NK-92 treated with Interleukin-12 subunit alpha and Interleukin-12 subunit beta, amount 100 ng/mL, for 24 hours (cell line): ENCODE measurements at regions not wholly inside any gene's neighbourhood (a gene's known extent, or its start where the extent isn't known, plus 50 kb on each side); places are given as distances from the start of the nearest gene placed in this dataset.
"Not testable (repeated sequence)": the region's sequence is repeated elsewhere in the genome, so short reads cannot be mapped to it uniquely, and the experiment has no call there.

ENCODE experiments used
- DNase-seq: peaks from one replicate; lab custom pipeline; 2025; lab: John Stamatoyannopoulos, UW

DNA sequence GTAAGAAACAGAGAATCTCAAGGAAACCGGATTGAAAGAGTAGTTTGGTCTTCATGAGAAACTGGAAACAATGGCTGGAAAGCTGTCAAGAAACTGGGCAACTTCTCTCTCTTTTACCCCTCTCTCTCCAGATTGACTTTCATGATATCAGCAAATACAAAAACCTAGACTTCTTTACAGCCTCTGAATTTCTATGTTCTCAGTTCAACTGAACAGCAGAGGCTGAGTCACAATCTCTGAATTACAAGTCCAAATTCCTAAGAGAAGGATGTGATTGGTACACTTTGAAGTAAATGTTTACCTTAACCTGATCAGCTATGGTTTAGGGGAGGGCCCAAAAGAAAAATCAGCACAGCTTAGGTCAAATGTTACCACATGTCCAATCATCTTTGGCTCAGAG lies 974.9 kb downstream of the RPA4 start:
- no peak for DNase-seq

DNA sequence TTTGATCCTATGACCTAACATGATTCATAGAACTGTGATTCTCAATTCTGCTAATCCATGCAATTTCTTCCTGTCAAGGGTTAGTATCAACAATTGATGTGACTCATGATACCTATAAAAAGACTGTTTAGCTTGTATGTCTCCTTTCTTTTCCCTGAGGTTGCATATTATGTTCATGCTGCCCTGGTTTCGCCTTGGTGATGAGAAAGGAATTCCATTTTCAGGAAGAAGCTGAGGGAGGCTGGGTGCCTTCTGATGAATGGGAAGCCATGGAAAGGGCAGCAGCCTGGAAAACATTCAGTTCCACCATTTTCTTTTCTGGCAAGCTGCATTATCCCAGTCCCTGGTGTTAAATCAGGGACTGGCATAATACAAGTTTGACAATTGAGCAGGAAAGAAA lies 976.5 kb downstream of the RPA4 start:
- no peak for DNase-seq

DNA sequence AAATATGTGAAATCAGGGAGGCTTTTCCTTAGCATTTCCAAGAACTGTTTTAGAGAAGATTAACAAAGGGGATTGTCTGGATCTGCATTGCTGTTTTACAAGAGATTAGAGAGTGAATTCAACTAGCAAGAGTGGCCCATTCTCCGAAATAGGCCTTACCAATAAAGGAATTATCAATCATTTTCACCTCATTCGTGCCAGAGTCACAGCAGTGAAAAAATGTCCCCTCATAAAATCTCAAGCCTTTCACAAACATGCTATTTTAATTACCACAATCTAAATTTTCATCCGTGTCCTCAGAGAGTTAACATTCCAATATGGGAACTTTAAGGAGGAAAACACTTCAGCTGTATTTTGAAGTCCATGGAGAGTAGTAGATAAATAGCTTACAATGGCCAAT lies 979.6 kb downstream of the RPA4 start:
- DNase-seq: no peak

DNA sequence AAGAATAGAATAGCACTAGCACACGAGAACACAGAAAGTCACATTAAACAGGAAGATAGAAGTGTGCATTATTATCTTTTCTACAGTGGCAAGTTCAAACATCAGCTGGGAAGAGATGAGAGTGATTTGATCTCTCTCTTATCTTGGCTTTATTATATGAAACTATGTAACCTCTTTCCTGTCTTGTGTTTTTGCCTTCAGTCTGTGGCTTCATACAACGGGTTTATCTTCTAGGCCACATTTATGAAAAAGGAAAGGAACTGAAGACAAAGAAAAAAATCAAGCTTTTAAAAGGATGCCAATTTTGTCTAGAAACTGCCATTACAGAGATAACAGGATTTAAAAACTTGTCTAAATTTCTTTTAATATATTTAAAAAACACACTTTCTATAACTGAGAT lies 983.6 kb downstream of the RPA4 start:
- DNase-seq: no peak

DNA sequence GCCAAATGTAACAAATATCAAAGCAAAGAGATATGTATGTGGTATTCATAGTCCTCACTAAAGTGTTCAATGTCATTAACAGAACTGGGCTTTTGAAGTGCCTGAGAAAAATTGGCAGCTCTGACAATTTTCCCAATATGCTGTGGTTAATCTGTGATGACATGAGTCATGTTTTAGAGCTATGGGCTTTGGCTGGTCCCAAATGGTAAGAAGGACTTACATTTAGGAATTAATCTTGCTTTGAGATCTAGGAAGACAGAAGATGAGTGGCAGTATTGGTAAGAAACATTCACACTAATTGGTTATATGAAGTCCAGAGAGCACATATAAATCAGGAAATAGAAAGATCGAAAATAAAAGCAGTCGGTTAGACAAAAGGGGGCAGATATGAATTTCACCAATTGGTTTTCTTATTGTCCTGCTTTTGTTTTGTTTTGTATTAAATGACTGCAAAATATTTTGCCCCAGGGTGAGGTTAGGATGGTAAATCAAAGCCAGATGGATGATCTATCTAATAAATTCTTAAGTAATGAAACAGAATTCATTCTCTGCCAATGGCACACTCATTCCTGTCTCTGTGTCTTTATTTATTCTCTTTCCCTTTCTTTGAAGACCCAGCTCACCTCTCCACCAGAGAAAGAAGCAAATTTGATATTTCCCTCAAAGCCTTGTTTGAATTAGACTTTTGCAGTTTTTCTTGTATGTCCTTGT lies 993.1 kb downstream of the RPA4 start:
- DNase-seq: no peak

DNA sequence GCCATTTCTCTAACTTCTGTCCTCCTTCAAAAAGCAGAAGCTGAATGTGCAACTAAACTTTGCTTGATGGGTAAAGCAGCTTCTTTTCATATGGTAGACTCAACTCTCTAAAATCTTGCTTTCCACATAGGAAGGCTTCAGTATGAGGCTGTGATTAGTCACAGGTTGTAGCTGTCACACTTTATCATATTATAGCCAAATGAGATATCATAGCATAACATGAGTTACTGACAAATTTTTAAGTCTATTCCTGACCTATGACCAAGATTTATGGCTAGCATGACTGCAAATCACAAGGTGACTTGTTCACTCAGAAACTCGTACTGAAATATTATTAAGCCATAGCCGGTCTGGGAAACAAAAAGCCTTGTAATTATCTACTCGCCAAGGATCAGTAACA lies 998.6 kb downstream of the RPA4 start:
- DNase-seq: no peak

DNA sequence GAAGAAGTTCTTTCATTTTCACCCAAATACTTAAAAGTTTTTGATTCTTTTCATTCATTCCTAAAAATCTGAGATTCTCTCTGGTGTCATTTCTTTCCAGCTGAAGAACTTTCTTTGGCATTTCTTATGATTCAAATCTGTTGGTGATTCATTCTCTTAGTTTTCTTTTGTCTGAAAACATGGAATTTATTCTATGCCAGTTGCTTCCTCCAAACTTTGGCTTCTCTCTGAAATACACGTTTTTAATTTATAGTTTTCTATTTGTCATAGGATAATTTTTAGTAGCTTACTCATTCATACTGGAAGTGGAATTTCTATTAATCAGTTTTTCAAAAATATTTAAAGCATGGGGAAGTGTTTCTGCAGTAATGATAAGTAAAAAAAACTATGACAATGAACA lies 1012.0 kb downstream of the RPA4 start:
- DNase-seq: no peak

DNA sequence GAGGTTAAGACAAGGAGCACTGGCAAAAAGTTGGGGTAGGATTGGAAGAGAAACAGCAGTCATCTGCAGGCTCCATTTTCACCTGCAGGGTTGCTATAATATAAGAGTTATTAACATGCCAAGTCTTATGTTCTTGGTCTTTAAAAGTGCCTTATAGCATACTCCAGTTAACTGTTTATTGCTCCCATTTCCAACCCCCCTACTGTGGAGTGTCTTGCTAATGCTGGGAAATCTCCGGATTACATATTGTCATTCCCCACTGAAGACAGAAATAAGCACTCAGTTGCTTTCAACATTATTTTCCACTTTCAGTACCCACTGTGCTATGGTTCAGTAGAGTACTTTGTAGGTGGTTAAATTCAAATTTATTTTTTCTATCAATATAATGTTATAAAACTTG lies 1014.3 kb downstream of the RPA4 start:
- DNase-seq: no peak

DNA sequence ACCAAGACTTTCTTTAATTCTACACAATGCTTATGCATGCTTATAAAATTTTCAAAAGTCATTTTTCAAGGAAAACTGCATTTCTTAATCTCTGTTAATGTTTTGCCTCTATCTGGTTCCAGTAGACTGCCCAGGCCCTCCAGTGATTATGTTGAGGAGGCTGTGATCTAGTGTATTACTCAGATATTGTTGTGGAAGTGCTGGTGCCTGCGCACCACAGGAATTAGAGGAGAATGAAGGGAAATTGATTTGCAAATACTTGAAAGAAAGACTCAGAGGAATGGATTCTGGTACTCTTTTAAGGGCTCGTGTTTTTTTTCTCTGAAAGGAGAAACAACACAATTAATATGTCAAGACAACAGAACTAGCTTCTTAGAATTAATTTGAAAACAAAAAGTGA lies 1015.1 kb downstream of the RPA4 start:
- DNase-seq: no peak

DNA sequence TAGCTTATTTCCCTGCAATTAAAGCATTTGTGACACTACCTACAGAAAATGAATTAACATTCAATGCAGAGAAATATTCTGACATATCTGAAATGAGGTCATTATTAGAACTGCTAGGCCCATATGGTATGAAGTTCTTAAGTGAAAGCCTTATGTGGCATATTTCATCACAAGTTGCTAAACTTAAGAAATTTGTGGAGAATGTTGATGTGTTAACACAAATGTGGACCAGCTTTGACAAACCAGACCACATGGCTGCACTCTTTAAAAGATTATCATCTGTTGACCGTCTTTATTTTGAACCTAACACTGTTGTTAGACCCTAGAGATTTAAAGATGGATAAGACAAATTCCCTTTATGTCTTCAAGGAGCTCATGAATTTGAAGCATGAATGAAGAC lies 1024.1 kb downstream of the RPA4 start:
- no peak for DNase-seq

DNA sequence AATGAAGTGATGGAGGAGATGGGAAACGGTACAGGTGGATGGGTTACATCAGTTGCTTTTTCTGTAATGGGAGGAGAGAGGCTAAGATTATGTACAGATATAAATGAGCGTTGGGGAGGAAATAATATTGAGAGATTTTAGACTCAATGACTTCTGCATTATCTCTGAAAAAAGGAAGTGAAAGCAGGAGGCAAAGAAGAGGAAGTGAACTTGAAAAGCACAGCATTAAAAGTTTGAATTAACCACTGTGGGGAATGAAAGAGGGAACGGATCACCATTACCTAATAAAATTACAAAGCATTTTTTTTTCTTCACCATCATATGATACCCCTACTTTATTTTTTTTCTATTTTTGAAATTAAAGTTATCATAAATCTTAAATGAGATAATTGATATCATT lies 1025.5 kb downstream of the RPA4 start:
- DNase-seq: no peak

DNA sequence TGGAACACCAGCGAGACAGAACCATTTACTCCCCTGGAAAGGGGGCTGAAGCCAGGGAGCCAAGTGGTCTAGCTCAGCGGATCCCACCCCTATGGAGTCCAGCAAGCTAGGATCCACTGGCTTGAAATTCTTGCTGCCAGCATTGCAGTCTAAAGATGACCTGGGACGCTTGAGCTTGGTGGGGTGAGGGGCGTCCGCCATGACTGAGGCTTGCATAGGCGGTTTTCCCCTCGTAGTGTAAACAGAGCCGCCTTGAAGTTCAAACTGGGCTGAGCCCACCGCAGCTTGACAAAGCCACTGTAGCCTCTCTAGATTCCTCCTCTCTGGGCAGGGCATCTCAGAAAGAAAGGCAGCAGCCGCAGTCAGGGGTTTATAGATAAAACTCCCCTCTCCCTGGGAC lies 1031.7 kb downstream of the RPA4 start:
- DNase-seq: not testable (repeated sequence)

DNA sequence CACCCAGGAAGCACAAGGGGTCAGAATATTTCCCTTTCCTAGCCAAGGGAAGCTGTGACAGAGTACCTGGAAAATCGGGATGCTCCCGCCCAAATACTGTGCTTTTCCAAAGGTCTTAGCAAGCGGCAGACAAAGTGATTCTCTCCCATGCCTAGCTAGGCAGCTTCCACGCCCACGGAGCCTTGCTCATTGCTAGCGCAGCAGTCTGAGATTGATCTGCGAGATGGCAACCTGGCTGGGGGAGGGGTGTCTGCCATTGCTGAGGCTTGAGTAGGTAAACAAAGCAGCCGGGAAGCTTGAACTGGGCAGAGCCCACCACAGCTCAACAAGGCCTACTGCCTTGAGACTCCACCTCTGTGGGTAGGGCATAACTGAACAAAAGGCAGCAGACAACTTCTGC lies 1037.5 kb downstream of the RPA4 start:
- DNase-seq: not testable (repeated sequence)

DNA sequence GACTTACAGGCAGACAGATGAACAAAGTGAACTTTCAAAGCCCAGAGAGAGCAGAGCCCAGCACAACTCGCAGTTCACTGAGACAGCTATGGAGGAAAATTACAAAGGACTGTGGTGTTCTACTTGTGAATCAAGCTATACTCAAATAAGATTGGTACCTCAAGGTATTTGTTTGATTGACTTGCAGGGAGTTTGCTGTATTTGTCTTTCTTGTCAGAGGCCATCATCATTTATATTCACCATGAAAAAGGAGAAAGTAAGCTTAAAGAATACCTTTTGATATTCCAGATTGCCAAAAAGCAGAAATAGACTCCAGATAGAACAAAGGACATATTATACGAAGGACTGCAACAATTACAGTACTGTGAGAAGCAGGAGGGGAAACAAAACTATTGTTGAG lies 1047.9 kb downstream of the RPA4 start:
- DNase-seq: no peak

DNA sequence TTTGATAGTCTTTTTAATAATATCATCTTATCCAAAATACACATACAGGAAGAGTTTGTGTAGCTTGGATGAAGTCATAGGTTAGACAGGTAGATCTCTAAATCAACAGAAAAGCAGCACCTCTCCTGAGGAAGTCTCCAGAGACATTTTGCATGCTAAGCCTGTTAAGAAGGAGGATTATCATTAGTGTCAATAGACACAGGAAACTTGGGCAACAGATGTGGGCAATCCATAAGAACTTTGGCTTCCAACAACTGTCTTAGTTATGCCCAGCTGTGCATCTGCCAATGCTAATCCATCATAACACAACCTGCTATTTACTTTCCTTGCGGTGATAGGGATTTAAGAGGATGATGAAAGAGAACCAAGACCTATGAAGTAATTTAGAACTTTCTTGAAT lies 1052.6 kb downstream of the RPA4 start:
- DNase-seq: no peak

DNA sequence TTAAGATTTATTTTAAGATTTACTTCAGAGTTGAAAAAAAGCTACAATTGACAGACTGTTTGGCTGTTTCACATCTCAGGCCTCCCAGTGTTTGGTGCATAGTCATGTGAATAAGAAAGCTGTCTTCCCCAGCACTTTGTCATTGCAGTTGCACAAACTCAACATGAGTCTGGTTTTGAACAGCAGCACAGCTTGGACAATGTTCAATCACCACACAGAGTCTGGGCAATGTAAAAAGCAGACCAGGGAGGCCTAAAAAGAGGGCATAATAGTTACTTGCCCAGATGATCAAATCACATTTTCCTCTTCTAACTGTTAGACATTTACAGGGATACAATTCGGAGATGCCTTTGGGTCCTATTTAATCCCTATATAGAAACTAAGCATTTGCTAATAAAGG lies 1055.0 kb downstream of the RPA4 start:
- no peak for DNase-seq

DNA sequence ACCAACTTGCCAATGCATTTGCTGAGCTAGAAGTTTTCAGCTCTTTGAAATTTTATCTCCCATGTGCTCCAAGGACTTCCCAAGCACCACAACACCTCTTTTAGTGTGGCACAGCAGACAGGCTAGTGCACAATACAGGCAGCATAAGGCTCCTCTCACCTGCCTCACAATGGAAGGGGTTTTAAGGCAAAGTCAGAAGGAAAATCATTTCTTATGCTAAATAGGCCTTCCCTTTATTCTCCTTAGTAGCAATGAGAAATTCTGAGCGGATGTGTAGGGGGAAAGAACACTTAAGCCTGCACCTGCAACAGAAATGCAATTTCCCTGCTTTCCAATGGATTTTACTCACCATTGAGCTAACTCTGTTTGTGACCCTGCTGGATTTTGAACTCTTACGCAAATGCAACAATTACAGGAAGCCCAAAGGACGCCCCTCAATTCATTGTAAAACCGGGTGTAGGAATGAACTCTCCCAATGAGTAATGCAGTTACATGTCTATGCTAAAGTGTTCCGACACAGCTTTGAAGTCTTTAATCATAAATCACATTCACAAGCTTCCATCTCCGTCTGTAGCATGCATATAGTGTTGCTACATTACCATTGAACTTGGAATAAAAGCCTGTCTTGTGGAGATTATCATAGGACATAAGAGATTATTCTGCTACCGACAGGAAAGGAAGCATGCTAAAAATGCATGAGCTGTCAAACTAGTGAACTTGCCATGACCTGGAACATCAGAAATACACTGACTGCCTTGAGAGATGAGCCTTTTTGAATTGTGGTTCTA lies 1084.9 kb downstream of the RPA4 start:
- DNase-seq: no peak

DNA sequence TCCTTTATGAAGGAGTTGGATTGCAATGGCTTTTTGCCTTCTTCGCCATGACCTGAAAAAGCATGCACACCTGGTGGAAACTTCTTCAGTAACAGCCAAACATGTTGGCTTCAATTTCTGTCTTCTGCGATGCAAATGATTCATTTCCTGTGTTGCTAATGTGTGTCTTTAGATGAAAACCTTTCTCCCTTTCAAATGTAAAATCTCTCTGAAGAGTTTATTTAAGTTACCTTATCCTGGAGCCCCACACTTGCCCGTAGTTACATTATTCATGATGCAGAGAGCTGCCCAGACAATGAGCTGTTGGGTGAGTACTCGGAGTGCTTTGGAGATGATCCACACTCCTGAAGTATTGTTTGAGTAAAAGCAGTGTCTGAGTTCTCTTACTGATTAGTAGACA lies 1100.9 kb downstream of the RPA4 start:
- DNase-seq: no peak

DNA sequence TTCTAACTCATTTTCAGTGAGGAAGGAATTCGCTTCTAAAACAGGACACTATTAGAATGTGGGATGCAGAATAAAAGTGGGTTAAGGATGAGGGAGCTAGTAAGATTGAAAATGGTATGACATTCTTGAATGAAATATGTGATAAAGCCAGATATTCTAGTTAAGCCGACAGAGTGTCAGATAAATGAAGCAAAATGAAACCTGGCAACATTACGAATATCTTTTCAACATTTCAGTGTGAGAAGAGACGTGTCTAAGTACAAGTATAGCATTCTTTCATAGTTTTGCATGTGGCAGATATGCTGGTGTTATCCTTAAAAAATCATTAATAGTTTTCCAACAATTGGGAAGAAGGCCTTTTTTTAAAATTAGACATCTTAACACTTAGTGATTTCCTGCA lies 1101.4 kb downstream of the RPA4 start:
- DNase-seq: no peak

DNA sequence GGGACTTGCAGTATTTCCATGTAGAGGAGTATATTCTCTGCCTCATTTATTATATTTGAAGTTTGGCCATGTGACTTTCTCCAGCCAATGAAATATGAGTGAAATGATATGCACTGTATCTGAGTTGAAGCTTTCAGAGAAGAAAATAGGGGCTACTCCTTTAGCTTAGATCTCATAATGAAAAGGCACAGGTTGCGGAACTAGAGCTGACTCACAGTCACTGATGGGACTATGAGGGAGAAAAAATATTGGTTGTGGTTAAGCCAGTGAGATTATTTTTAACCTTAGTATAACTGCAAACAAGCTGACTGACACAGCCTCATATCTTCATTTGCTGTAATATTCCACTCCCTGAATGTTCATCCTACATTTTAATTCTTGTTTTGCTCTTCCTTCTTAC lies 1104.3 kb downstream of the RPA4 start:
- no peak for DNase-seq

DNA sequence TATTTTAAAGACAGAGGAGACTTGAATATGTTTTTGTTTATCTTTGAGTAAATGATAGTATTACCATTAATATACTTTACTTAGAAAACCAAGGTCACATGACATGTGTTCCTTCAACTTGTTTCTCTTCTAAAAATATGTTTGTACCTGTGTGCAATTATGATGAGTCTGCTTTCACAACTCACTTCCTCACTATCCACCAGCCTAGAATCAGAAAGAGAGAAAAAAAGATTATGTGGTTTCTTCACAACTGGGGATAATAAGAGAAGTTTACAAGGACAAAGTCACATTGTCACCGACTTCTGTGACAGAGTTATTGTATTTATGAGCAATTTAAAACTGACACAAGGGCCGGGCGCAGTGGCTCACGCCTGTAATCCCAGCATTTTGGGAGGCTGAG lies 1112.1 kb downstream of the RPA4 start:
- no peak for DNase-seq

DNA sequence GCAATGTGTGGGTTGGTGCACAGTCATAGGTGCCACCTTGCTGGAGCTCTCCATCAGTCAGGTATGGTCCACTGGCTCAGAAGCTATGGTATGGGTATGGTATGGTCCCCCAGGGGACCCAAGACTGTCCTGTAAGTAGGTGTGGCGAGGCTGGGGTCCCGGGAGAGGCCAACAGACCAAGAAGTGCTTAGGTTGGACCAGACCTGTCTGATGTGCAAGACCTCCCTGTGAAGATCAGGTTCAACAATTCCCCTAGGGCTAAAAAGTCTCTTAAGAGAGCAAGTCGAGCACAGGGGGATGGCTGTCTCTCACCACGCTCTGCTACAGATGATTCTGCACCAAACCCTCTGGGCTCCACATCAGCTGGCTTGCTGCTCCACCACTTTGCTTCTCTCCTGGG lies 1145.0 kb downstream of the RPA4 start:
- no peak for DNase-seq

DNA sequence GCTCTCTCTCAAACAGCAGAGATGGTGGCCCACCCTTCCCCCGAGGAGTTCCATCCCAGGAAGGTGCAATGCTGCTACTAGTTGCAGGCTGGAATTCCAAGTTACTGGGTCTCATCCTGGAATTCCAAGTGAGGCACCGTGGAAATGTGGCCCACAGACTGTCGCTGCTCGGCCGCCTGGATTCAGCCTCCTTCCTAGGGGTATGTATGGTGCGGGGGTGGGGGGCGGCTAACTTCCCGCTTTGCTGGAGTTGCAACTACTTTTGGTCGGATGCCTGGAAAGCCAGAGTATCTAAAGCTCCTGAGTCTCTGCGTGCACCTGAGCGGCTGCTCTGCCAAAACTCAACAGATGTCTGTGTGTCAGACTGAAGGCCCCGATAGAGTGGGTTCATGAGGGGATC lies 1146.2 kb downstream of the RPA4 start:
- no peak for DNase-seq

DNA sequence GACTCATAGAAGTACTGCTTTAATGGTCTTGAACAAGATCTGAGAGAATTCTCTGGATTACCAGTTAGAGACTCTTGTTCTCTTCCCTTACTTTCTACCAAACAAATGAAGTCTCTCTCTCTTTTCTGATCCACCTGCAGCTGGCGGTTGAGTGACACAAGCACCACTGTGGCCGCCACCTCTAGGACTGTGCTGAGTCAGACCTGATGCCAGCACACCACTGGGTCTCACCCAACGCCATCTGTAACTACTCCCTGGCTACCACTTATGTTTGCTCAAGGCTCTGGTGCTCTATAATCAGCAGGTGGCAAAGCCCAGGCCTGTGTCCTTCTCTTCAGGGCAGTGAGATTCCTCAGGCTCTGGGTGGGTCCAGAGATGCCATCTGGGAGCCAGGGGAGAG lies 1173.5 kb downstream of the RPA4 start:
- no peak for DNase-seq
